Dermis blood vessel endothelial cell (primary cell): ENCODE measurements at regions not wholly inside any gene's neighbourhood (a gene's known extent, or its start where the extent isn't known, plus 50 kb on each side); places are given as distances from the start of the nearest gene placed in this dataset.
A peak's percentile ranks its signal among the peaks of the same experiment; 100 is the strongest.

Experiments
- DNase-seq: peaks from one replicate; pipeline ENCODE4 v3.0.0; 2010

DNA sequence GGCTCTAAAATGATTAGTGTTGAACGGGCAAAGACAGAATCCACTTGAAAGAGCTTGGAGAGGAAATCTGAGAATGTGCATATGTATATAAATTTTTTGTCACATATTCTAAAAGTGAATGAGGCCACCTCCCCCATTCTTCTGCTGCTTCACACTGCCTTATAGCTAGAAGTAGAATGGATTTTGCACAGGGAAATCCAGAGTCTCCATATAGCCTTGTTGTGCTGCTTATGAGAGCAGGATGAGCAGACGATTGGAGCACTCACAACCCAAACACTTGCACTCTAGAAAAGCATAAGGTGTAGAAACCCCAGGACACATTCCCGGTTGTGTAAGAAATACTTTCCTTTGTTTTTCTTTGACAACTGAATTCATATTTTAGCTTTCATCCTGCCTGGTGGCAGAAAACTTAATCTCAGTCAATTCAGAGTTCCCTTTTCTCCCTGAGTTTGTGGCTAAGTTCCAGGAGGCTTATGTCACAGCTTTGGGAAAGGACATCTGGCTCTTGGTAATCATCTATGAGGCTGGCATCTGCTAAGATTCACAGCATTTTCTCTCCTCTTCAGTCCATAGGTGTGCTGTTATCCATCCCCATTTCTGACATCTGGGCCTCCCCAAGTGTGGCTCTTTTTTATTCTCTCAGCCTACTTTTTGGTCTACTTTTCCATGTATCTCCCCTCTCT is 188.4 kb upstream of the PFN2 start:
- DNase-seq = no peak

GRCh38 chr3:150152567-150152966 is 181.9 kb upstream of the PFN2 start:
- no peak for DNase-seq

- no peak for DNase-seq
These were observed 179.9 kb upstream of the PFN2 start for GRCh38 chr3:150150633-150151032.

DNA sequence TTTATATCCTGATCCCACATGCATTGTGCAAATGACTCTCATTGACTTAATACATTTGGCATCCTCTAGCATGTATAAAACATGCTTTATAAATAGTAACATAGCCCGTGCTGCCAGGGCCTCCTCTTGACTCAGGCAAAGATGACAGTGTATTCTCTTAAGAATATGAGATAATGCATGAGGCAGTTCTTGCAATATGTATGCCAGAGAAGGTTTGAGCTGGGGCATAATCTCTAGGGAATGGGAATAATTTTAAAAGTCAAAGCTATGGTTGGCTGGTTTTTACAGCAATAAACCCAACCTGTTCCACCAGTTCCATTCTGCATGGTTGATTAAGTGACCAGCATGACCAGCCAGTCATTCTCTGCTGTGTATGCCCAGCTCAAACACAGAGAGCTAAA is 179.0 kb upstream of the PFN2 start:
- DNase-seq = no peak

DNA sequence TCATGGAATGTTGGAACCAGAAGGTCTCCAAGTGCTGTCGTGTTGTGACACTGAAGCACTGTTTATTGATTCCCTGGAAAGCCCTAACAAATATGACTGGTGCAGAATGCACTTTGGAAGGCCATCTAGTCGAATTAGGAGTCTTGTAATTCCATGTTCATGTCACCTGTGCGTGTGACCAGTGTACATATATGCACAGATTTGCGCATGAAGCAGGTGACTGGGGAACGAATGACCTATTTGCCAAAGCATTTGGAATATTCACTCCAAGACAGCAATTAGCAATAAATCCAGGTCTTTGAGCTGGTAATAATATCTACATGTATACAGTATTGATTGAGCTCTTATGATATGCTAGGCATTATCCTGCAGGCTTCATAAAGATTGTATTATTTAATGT is 177.5 kb upstream of the PFN2 start:
- no peak for DNase-seq

- DNase-seq = no peak
These were observed 177.1 kb upstream of the PFN2 start for GRCh38 chr3:150147776-150148175.

- peak; percentile 48 for DNase-seq
These were observed 176.5 kb upstream of the PFN2 start for GRCh38 chr3:150146991-150147761.

GRCh38 chr3:150145659-150146058 is 175.0 kb upstream of the PFN2 start:
- no peak for DNase-seq

DNA sequence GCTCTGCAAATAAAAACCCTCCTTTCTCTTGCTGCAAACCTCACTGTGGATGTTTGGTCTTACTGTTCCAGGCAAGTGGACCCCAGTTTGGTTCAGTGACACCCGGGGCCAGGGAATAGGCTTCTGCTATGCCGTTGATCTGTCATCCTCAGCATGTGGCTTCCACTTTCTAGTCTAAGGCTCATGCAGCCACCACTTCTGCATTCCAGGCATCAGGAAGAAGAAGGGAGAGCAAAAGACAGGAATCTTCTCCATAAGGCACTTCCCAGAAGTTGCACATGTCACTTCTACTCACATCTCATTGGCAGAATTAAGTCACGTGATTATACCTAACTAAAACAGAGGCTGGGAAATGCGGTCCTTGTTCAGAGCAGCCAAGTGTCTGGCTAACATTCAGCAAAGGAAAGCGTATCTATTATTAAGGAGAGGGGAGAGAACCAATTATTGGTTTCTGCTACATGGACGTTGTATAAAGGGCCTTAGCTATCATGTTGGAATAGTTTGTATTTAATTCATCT is 173.6 kb upstream of the PFN2 start:
- no peak for DNase-seq

DNA sequence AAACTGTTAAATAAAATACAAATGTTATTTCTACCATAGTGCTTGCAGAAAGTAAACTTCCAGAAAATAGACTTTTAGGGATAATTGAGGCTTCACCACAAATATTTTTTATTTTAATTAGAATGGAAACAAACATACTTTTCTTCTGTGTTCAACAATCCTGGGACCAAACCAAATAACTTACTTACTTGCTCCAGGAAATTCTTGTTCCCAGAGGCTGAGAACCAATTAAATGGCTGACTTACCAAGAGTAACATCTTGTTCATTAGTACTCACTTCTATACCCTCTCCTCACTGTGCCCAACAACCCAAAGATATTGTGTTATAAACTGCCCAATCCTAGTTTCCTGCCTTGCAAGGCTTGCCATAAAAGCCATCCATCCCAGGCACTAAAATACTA is 172.2 kb upstream of the PFN2 start:
- DNase-seq = no peak

- DNase-seq = no peak
These were observed 171.2 kb upstream of the PFN2 start for GRCh38 chr3:150141790-150142326.

- DNase-seq = no peak
These were observed 170.1 kb upstream of the PFN2 start for GRCh38 chr3:150140614-150141321.

GRCh38 chr3:150138824-150139223 is 168.1 kb upstream of the PFN2 start:
- DNase-seq = no peak

DNA sequence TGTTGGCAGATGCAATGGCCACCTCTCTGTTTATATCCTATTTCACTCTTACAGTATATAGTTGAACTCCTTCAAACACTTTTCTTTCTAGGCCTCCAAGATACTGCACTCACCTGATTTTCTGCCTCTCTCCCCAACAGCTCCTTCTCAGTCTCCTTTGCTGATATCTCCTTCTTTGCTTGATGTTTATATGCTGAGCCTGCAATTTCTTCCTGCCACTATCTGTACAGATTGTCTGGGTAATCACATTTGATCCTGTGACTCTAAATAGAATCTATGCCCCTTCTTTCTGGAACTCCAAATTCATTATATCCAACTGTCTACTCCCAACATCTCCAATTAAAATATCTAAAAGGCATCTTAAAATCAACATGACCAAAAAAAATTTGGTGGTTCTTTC is 165.5 kb upstream of the PFN2 start:
- no peak for DNase-seq

GRCh38 chr3:150135287-150135721 is 164.6 kb upstream of the PFN2 start:
- DNase-seq = no peak

- DNase-seq = no peak
These were observed 162.6 kb upstream of the PFN2 start for GRCh38 chr3:150133293-150133692.

DNA sequence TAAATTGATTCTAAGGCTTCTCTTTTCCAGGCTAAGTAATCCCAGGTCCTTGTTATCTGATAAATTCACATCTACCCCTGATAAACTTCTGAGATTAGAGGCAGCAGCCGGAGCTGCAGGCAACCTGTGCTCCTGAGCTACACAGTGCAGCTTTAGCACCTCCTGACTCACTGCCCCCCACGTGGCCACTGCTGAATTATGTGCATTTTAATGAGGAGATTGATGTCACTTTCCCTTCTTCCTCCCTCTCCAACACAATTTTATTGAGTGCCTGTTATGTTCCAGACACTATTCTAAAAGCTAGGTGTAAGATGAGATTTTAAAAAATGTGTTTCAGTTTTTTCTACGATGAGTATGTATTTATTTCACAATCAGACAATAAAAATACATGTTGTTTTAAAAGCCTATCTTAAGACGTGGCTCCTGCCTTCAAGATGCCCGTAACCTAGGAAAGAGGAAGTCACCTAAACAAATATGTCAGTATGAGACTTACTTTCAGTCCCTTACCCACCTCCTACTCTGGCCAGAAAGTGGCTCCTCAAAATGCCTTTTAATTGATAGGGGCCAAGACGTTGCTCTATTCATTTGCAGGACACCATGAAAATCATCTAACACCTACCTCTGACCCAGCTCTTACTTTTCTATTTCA is 161.5 kb upstream of the PFN2 start:
- no peak for DNase-seq

DNA sequence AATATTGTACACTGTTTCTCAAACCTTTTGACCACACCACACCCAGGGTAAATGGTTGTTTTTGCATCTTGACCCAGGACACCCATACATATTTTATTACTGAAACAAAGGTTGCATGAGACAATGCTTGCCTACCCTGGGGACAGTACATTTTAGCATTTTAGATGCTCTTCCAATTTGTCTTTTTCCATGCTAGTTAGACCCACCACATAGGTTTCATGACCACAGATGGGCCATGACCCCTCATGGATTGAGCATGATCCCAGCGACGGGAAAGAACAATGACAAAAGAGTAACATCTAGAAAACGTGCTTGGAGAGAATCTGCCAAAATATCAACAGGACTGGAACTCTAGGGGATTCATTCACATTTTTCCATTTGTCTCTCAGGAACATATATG is 161.0 kb upstream of the PFN2 start:
- DNase-seq = no peak

DNA sequence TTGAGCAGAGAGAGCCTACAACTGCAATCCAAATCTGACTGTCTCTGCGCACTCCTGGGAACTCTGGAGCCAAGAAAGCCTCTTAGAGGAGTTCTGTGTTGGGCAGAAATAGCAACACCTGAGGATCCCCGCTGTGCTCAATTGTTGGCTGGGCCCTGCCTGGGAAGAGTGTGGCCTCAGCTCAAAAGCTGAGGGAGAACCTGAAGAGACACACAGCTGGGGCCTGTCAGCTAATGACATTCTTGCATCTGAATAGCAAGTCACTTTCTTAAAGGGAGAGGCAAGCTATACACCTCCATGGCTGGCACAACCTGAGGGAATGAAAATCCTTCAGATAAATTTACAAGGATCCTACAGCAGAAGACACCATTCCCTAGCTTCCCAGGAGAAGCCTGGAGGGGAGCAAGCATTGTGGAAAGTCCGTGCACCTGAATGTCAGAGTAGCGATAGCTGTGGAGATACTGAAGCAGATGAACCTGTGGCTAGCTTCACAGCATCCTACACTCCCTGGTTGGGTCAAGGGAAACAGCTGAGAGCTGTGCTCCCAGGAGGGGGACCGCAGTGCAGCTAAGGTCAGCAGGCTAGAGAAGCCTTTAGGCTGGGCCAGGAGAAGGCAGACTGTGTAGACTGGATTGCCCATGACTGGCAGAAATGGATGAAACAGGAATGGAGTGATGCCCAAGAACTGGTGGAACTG is 159.9 kb upstream of the PFN2 start:
- no peak for DNase-seq

GRCh38 chr3:150129166-150129565 is 158.5 kb upstream of the PFN2 start:
- no peak for DNase-seq

GRCh38 chr3:150128126-150128525 is 157.4 kb upstream of the PFN2 start:
- DNase-seq = no peak

DNA sequence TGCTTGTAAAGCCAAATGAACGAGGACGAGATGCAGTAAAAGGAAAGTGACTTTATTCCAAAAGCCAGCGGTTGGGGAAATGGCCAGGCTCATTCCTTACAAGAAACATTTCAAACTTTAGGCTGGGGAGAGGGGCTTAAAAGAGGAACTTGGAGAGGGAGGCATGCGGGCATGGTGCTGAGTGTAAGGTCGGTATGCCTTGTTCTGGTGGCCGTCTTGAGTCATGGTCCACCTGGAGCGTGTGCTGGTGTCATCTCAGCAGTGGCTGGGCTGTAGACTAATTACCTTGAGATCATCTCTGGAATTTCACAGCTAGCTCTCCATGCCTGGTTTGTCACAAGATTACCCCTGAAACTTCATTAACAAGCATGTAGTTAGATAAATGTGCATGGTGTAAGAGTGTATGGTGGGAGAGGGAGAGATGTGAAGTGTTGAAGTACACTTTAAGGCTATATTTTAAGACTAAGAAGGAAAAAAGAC is 156.4 kb upstream of the PFN2 start:
- DNase-seq = no peak
